HCT116 (cell line): ENCODE measurements at regions not wholly inside any gene's neighbourhood (a gene's known extent, or its start where the extent isn't known, plus 50 kb on each side); places are given as distances from the start of the nearest gene placed in this dataset.

Experiments used
- ATAC-seq: fragments of 200-7000 bp; cut with Tn5 transposase; 2 replicates; pipeline ENCODE4 v1.9.1; 2020; ENCODE audit warnings: mild to moderate bottlenecking, moderate library complexity
- BruUV-seq: library from RNA; stranded (reverse); fragments of 400-500 nt; replicated peaks from 2 replicates; lab custom pipeline; 2021; lab: Mats Ljungman, UMichigan
- CTCF ChIA-PET: fragments of 300-600 bp; sonication (Branson Sonifier 250); formaldehyde crosslinking; loops from one replicate; lab custom pipeline; 2021; ENCODE audit warnings: antibody characterized with exemption; lab: Charles Lee
- POLR2A ChIA-PET: fragments of 300-600, 350-600 bp; sonication (Branson Sonifier 250); formaldehyde crosslinking; loops from one replicate; lab custom pipeline; 2021; ENCODE audit warnings: antibody characterized with exemption; lab: Charles Lee
- RAD21 ChIA-PET, 2 experiments: fragments of 300-600 bp; sonication (Branson Sonifier 250); formaldehyde crosslinking; loops; one replicate each; lab custom pipeline; 2023; ENCODE audit warnings: low total read pairs in 2 of 2; ENCODE audit not compliant: uncharacterized antibody in 2 of 2, unreplicated experiment in 2 of 2, low non-redundant PET in 1 of 2; lab: Charles Lee
- DNase-seq: peaks from one replicate; pipeline ENCODE4 v3.0.0-alpha.2; 2010; ENCODE audit warnings: low read depth, low spot score
- H2AFZ ChIP-seq: fragments of 200-600 bp; shearing (Covaris generic), sonication (generic); 2 replicates; pipeline ENCODE4 v1.6.1; 2017; ENCODE audit warnings: low read depth, mixed run types, mixed read lengths, antibody characterized with exemption, low read length; ENCODE audit not compliant: poor library complexity, severe bottlenecking
- H3K27ac ChIP-seq: 2 replicates; pipeline ENCODE4 v1.5.1; 2012; ENCODE audit warnings: low read depth, low read length
- H3K27me3 ChIP-seq: fragments of 200-600 bp; sonication (generic); 2 replicates; pipeline ENCODE4 v1.6.1; 2016; ENCODE audit warnings: mixed run types, low read length, mixed read lengths; ENCODE audit not compliant: insufficient read depth
- H3K36me3 ChIP-seq, 2 experiments: fragments of 200-500 bp in 1 of 2; fragments of 200-600 bp in 1 of 2; sonication (Bioruptor generic) in 1 of 2; sonication (generic) in 1 of 2; 2 replicates each; pipeline versions ENCODE4 v1.5.1 to v1.6.1; 2014 to 2016; ENCODE audit warnings: low read length in 2 of 2, inconsistent platforms in 1 of 2, mixed read lengths in 1 of 2, mixed run types in 1 of 2; ENCODE audit not compliant: insufficient read depth in 2 of 2, control insufficient read depth in 1 of 2
- H3K4me1 ChIP-seq, 2 experiments: fragments of 200-600 bp in 1 of 2; sonication (generic) in 1 of 2; 2 replicates each; pipeline versions ENCODE4 v1.5.1 to v1.6.1; 2012 to 2017; ENCODE audit warnings: low read length in 2 of 2, inconsistent platforms in 1 of 2, mild to moderate bottlenecking in 1 of 2, mixed read lengths in 1 of 2, mixed run types in 1 of 2, moderate library complexity in 1 of 2; ENCODE audit not compliant: insufficient read depth in 2 of 2, control insufficient read depth in 1 of 2
- H3K4me2 ChIP-seq: fragments of 200-600 bp; sonication (generic); 2 replicates; pipeline ENCODE4 v1.6.1; 2017; ENCODE audit warnings: mixed run types, low read length, mixed read lengths
- H3K4me3 ChIP-seq, 2 experiments: fragments of 200-600 bp in 1 of 2; sonication (generic) in 1 of 2; replicated peaks in 1 of 2; 2 replicates each; pipeline ENCODE4 v1.5.1; 2011 to 2016; ENCODE audit warnings: low read length in 2 of 2, control low read depth in 1 of 2, low read depth in 1 of 2, mild to moderate bottlenecking in 1 of 2, mixed read lengths in 1 of 2, mixed run types in 1 of 2
- H3K79me2 ChIP-seq: fragments of 200-600 bp; sonication (generic); 2 replicates; pipeline ENCODE4 v1.6.1; 2017; ENCODE audit warnings: mild to moderate bottlenecking, mixed run types, low read length, moderate library complexity, mixed read lengths; ENCODE audit not compliant: insufficient read depth
- H3K9ac ChIP-seq: fragments of 200-600 bp; sonication (generic); 2 replicates; pipeline ENCODE4 v1.6.1; 2016; ENCODE audit warnings: low read length, mixed read lengths
- H3K9me2 ChIP-seq: fragments of 200-600 bp; sonication (generic), shearing (Covaris generic); 2 replicates; pipeline ENCODE4 v1.6.1; 2017; ENCODE audit warnings: mixed run types, mild to moderate bottlenecking, moderate library complexity; ENCODE audit not compliant: insufficient read depth
- H3K9me3 ChIP-seq, 2 experiments: fragments of 200-500 bp in 1 of 2; fragments of 200-600 bp in 1 of 2; sonication (Bioruptor generic) in 1 of 2; sonication (generic) in 1 of 2; 2 replicates each; pipeline ENCODE4 v1.6.1; 2014 to 2017; ENCODE audit warnings: low read length in 2 of 2, mixed read lengths in 2 of 2, inconsistent platforms in 1 of 2, low read depth in 1 of 2, mild to moderate bottlenecking in 1 of 2, mixed run types in 1 of 2, moderate library complexity in 1 of 2; ENCODE audit not compliant: control insufficient read depth in 1 of 2, insufficient read depth in 1 of 2
- H4K20me1 ChIP-seq: fragments of 200-600 bp; sonication (generic), shearing (Covaris generic); 2 replicates; pipeline ENCODE4 v1.6.1; 2017; ENCODE audit warnings: mixed run types, mild to moderate bottlenecking, moderate library complexity; ENCODE audit not compliant: insufficient read depth
- ATF3 ChIP-seq: IDR thresholded peaks from 2 replicates; pipeline ENCODE4 v1.6.1; 2012
- CEBPB ChIP-seq: IDR thresholded peaks from 2 replicates; pipeline ENCODE4 v1.6.1; 2012; ENCODE audit warnings: low read depth
- EZH2phosphoT487 ChIP-seq: fragments of 200-600 bp; IDR thresholded peaks from 2 replicates; pipeline ENCODE4 v1.6.1; 2018; ENCODE audit warnings: antibody characterized with exemption, borderline replicate concordance
- JUND ChIP-seq: IDR thresholded peaks from 2 replicates; pipeline ENCODE4 v1.6.1; 2012
- MAX ChIP-seq: IDR thresholded peaks from 2 replicates; pipeline ENCODE4 v1.6.1; 2012
- POLR2A ChIP-seq: IDR thresholded peaks from 2 replicates; pipeline ENCODE4 v1.7.0; 2011; ENCODE audit warnings: borderline replicate concordance; ENCODE audit not compliant: insufficient read depth, insufficient read length; ENCODE audit errors: extremely low read depth
- RAD21 ChIP-seq: IDR thresholded peaks from 2 replicates; pipeline ENCODE4 v1.6.1; 2012; ENCODE audit warnings: low read depth, mild to moderate bottlenecking
- REST ChIP-seq: IDR thresholded peaks from 2 replicates; pipeline ENCODE4 v1.6.1; 2012; ENCODE audit warnings: low read depth
- SIN3A ChIP-seq: IDR thresholded peaks from 2 replicates; pipeline ENCODE4 v1.6.1; 2012; ENCODE audit warnings: low read depth
- ZBTB33 ChIP-seq: IDR thresholded peaks from 2 replicates; pipeline ENCODE4 v1.6.1; 2011; ENCODE audit warnings: mild to moderate bottlenecking, low read length, moderate library complexity; ENCODE audit not compliant: insufficient replicate concordance; ENCODE audit errors: extremely low read depth
- ZNF274 ChIP-seq: fragments of 200-500 bp; sonication (Bioruptor generic); IDR thresholded peaks from 2 replicates; pipeline ENCODE4 v1.6.1; 2014; ENCODE audit warnings: mild to moderate bottlenecking, low read depth, low read length, inconsistent platforms
- intact Hi-C: fragments of 100-400 bp; cut with micrococcal nuclease; formaldehyde crosslinking; loops from 2 replicates; pipeline ENCODE4 v1.10.0; 2022

- no peaks in the 10 kb centered on the region for H3K79me2 ChIP-seq
- no peaks in the 10 kb centered on the region for H3K4me1 ChIP-seq
- no peaks in the 10 kb centered on the region for H3K36me3 ChIP-seq
- no peak overlapping the region for H3K4me3 ChIP-seq
- no peaks in the 10 kb centered on the region for H3K27me3 ChIP-seq
- intact Hi-C loops, result no loop called here
- TF ChIP-seq JUND, result no peak
- no peak for TF ChIP-seq ATF3
- no peak for TF ChIP-seq ZBTB33
- TF ChIP-seq ZNF274, result no peak
- no peak for TF ChIP-seq POLR2A
- TF ChIP-seq EZH2phosphoT487, result no peak
- no peak for TF ChIP-seq RAD21
- TF ChIP-seq MAX, result no peak
- TF ChIP-seq REST, result no peak
- no peak for TF ChIP-seq CEBPB
- TF ChIP-seq SIN3A, result no peak
- CTCF ChIA-PET, result interaction anchor here (0.6 kb wide), 1 partner anchor 44 kb away, joined by 5 read pairs; no protein-coding TSS in a partner anchor
- no peaks in the 10 kb centered on the region; the same call in 1 of the 2 replicates for H3K9me2 ChIP-seq
- DNase-seq, result no peak
- H3K4me2 ChIP-seq, result no peak overlapping the region
- H3K9ac ChIP-seq, result no peak overlapping the region
- no peak overlapping the region for H2AFZ ChIP-seq
- H3K9me3 ChIP-seq, result no peaks in the 10 kb centered on the region
- no peaks in the 10 kb centered on the region for H4K20me1 ChIP-seq
- no TSS peak for BruUV-seq
- POLR2A ChIA-PET, result no interaction called here
- no peak for ATAC-seq
- no peak overlapping the region for H3K27ac ChIP-seq
- RAD21 ChIA-PET, result interaction anchor here in 1 of 2 experiments (0.7 kb wide), 1 partner anchor 175 kb away, joined by 3 read pairs; no protein-coding TSS in a partner anchor
Observed at GRCh38 chr2:187855689-187856088, 301.5 kb upstream of the TFPI start.
